IMR-90 (cell line): ENCODE measurements at regions not wholly inside any gene's neighbourhood (a gene's known extent, or its start where the extent isn't known, plus 50 kb on each side); places are given as distances from the start of the nearest gene placed in this dataset.

Source experiments
- ATAC-seq: fragments of 200-7000 bp; cut with Tn5 transposase; 2 replicates; pipeline ENCODE4 v1.9.1; 2020; ENCODE audit warnings: low read depth, mild to moderate bottlenecking, moderate library complexity
- BruUV-seq: library from RNA; stranded (reverse); fragments of 400-500 nt; replicated peaks from 2 replicates; lab custom pipeline; 2021; lab: Mats Ljungman, UMichigan
- CTCF ChIA-PET: fragments of 300-600 bp; formaldehyde crosslinking; extraction: SDS; loops from one replicate; lab custom pipeline; 2021; ENCODE audit warnings: antibody characterized with exemption; lab: Yijun Ruan, JAX
- POLR2A ChIA-PET: fragments of 300-600 bp; sonication (Branson Sonifier 250); formaldehyde crosslinking; loops from one replicate; lab custom pipeline; 2022; ENCODE audit warnings: antibody characterized with exemption; ENCODE audit not compliant: unreplicated experiment; lab: Charles Lee
- DNase-seq: peaks from one replicate; pipeline ENCODE4 v3.0.0; 2013
- H2AFZ ChIP-seq: replicated peaks from 2 replicates; pipeline ENCODE3; 2013; ENCODE audit warnings: low read length, mild to moderate bottlenecking; ENCODE audit not compliant: poor library complexity
- H2AK5ac ChIP-seq: 2 replicates; pipeline ENCODE4 v1.6.1; 2013; ENCODE audit warnings: low read depth, low read length, inconsistent platforms
- H2AK9ac ChIP-seq: replicated peaks from 2 replicates; pipeline ENCODE3; 2013; ENCODE audit warnings: mild to moderate bottlenecking, low read depth, low read length, moderate library complexity; ENCODE audit not compliant: poor library complexity
- H2BK120ac ChIP-seq: 2 replicates; pipeline ENCODE4 v1.6.1; 2013; ENCODE audit warnings: low read depth, low read length, inconsistent platforms
- H2BK15ac ChIP-seq: 3 replicates; pipeline ENCODE4 v1.6.1; 2013; ENCODE audit warnings: low read depth, low read length, inconsistent platforms
- H2BK20ac ChIP-seq: 2 replicates; pipeline ENCODE4 v1.6.1; 2013; ENCODE audit warnings: low read depth, mild to moderate bottlenecking, inconsistent platforms, low read length, moderate library complexity
- H2BK5ac ChIP-seq: 2 replicates; pipeline ENCODE4 v1.6.1; 2013; ENCODE audit warnings: mild to moderate bottlenecking, low read depth, low read length, inconsistent platforms; ENCODE audit not compliant: poor library complexity, severe bottlenecking
- H3K14ac ChIP-seq: replicated peaks from 2 replicates; pipeline ENCODE4 v1.6.1; 2013; ENCODE audit warnings: low read depth, low read length, inconsistent platforms
- H3K18ac ChIP-seq: 2 replicates; pipeline ENCODE4 v1.6.1; 2013; ENCODE audit warnings: low read depth, low read length, control low read depth
- H3K23ac ChIP-seq: 2 replicates; pipeline ENCODE4 v1.6.1; 2013; ENCODE audit warnings: low read depth, low read length, inconsistent platforms
- H3K27ac ChIP-seq: 2 replicates; pipeline ENCODE4 v1.5.1; 2013; ENCODE audit warnings: mild to moderate bottlenecking, control low read depth, low read length; ENCODE audit not compliant: insufficient read depth
- H3K27me3 ChIP-seq: 2 replicates; pipeline ENCODE4 v1.6.1; 2013; ENCODE audit warnings: low read length; ENCODE audit not compliant: control insufficient read depth, insufficient read depth
- H3K36me3 ChIP-seq: 2 replicates; pipeline ENCODE4 v1.6.1; 2013; ENCODE audit warnings: low read length, mixed read lengths; ENCODE audit not compliant: control insufficient read depth, insufficient read depth
- H3K4ac ChIP-seq: 2 replicates; pipeline ENCODE4 v1.6.1; 2013; ENCODE audit warnings: low read depth, low read length, inconsistent platforms
- H3K4me1 ChIP-seq: 2 replicates; pipeline ENCODE4 v1.6.1; 2013; ENCODE audit warnings: low read length, mixed read lengths; ENCODE audit not compliant: control insufficient read depth, insufficient read depth
- H3K4me2 ChIP-seq: 2 replicates; pipeline ENCODE4 v1.6.1; 2013; ENCODE audit warnings: low read depth, mild to moderate bottlenecking, control low read depth, low read length, moderate library complexity
- H3K4me3 ChIP-seq: 2 replicates; pipeline ENCODE4 v1.5.1; 2013; ENCODE audit warnings: low read depth, mild to moderate bottlenecking, control low read depth, low read length, moderate library complexity; ENCODE audit not compliant: insufficient read depth
- H3K56ac ChIP-seq: 2 replicates; pipeline ENCODE4 v1.6.1; 2013; ENCODE audit warnings: low read length, inconsistent platforms; ENCODE audit not compliant: insufficient read depth; ENCODE audit errors: extremely low read depth
- H3K79me1 ChIP-seq, 2 experiments: 2 replicates each; pipeline ENCODE4 v1.6.1; 2013; ENCODE audit warnings: low read length in 2 of 2, inconsistent platforms in 1 of 2, low read depth in 1 of 2
- H3K9ac ChIP-seq: 2 replicates; pipeline ENCODE4 v1.6.1; 2013; ENCODE audit warnings: low read depth, low read length, control low read depth
- H3K9me1 ChIP-seq: 2 replicates; pipeline ENCODE4 v1.6.1; 2013; ENCODE audit warnings: low read length, inconsistent platforms; ENCODE audit not compliant: insufficient read depth
- H3K9me3 ChIP-seq: 2 replicates; pipeline ENCODE4 v1.6.1; 2013; ENCODE audit warnings: low read length; ENCODE audit not compliant: control insufficient read depth, insufficient read depth
- H4K20me1 ChIP-seq: 2 replicates; pipeline ENCODE4 v1.6.1; 2013; ENCODE audit warnings: low read length, inconsistent platforms; ENCODE audit not compliant: insufficient read depth
- H4K5ac ChIP-seq: 2 replicates; pipeline ENCODE4 v1.6.1; 2013; ENCODE audit warnings: mild to moderate bottlenecking, low read depth, low read length, control low read depth
- H4K8ac ChIP-seq, 2 experiments: 2 replicates each; pipeline ENCODE4 v1.6.1; 2013; ENCODE audit warnings: low read depth in 2 of 2, low read length in 2 of 2, control low read depth in 1 of 2, inconsistent platforms in 1 of 2
- H4K91ac ChIP-seq: 2 replicates; pipeline ENCODE4 v1.6.1; 2013; ENCODE audit warnings: low read depth, low read length, inconsistent platforms; ENCODE audit not compliant: insufficient read depth
- BHLHE40 ChIP-seq: fragments of 150-350 bp; IDR thresholded peaks from 2 replicates; pipeline ENCODE4 v1.6.1; 2016; ENCODE audit warnings: mild to moderate bottlenecking, low read depth, low read length
- CEBPB ChIP-seq: IDR thresholded peaks from 2 replicates; pipeline ENCODE4 v1.6.1; 2012; ENCODE audit warnings: low read depth, low read length, improper control_type of control experiment
- CHD1 ChIP-seq: IDR thresholded peaks from 2 replicates; pipeline ENCODE4 v1.6.1; 2012; ENCODE audit warnings: low read depth, low read length, improper control_type of control experiment
- CTCF ChIP-seq: conservative IDR thresholded peaks from 2 replicates; pipeline ENCODE4 v1.5.1; 2012; ENCODE audit warnings: mild to moderate bottlenecking, low read depth, low read length, improper control_type of control experiment
- ELK1 ChIP-seq: fragments of 150-350 bp; IDR thresholded peaks from 2 replicates; pipeline ENCODE4 v1.6.1; 2016; ENCODE audit warnings: low read depth, mild to moderate bottlenecking, low read length, moderate library complexity, borderline replicate concordance
- FOS ChIP-seq: fragments of 150-350 bp; IDR thresholded peaks from 2 replicates; pipeline ENCODE4 v1.6.1; 2016; ENCODE audit warnings: low read depth, low read length
- MAFK ChIP-seq: IDR thresholded peaks from 2 replicates; pipeline ENCODE4 v1.6.1; 2012; ENCODE audit warnings: low read depth, low read length, improper control_type of control experiment
- MAZ ChIP-seq: IDR thresholded peaks from 2 replicates; pipeline ENCODE4 v1.6.1; 2012; ENCODE audit warnings: low read depth, mild to moderate bottlenecking, low read length, improper control_type of control experiment, moderate library complexity, borderline replicate concordance
- MXI1 ChIP-seq: IDR thresholded peaks from 2 replicates; pipeline ENCODE4 v1.6.1; 2012; ENCODE audit warnings: low read depth, mild to moderate bottlenecking, low read length, moderate library complexity, borderline replicate concordance
- NFE2L2 ChIP-seq: fragments of 150-350 bp; IDR thresholded peaks from 2 replicates; pipeline ENCODE4 v1.6.1; 2016; ENCODE audit warnings: low read depth, mild to moderate bottlenecking, low read length
- POLR2A ChIP-seq: IDR thresholded peaks from 2 replicates; pipeline ENCODE4 v1.6.1; 2012; ENCODE audit warnings: mild to moderate bottlenecking, low read depth, low read length
- RAD21 ChIP-seq: IDR thresholded peaks from 2 replicates; pipeline ENCODE4 v1.6.1; 2012; ENCODE audit warnings: low read length, improper control_type of control experiment
- RCOR1 ChIP-seq: IDR thresholded peaks from 2 replicates; pipeline ENCODE4 v1.6.1; 2012; ENCODE audit warnings: mild to moderate bottlenecking, low read length, improper control_type of control experiment; ENCODE audit not compliant: insufficient replicate concordance
- RFX5 ChIP-seq: IDR thresholded peaks from 2 replicates; pipeline ENCODE4 v1.8.0; 2012; ENCODE audit warnings: low read depth, mild to moderate bottlenecking, low read length, moderate library complexity
- SMC3 ChIP-seq: fragments of 150-350 bp; IDR thresholded peaks from 2 replicates; pipeline ENCODE4 v1.6.1; 2016; ENCODE audit warnings: low read depth, mild to moderate bottlenecking, antibody characterized with exemption, low read length, moderate library complexity
- USF2 ChIP-seq: fragments of 150-350 bp; IDR thresholded peaks from 2 replicates; pipeline ENCODE4 v1.6.1; 2017; ENCODE audit warnings: mild to moderate bottlenecking, antibody characterized with exemption, low read length, low read depth
- WGBS, 2 experiments: methylation state at CpG; one replicate each; pipeline versions ENCODE4 v1.1.5 to v1.1.7; 2013; ENCODE audit warnings: missing lambda C conversion rate in 2 of 2; ENCODE audit not compliant: insufficient read length in 1 of 2; ENCODE audit errors: extremely low coverage in 2 of 2; 5-methylcytosine and 5-hydroxymethylcytosine counted together
- dilution Hi-C: fragments of 300-500 bp; cut with HindIII; formaldehyde crosslinking; loops from one replicate; pipeline ENCODE4 v1.14.3; 2018; ENCODE audit warnings: low sequenced_read_pairs; ENCODE audit not compliant: unreplicated experiment
- in situ Hi-C: fragments of 300-500 bp; cut with MboI; formaldehyde crosslinking; loops from 3 replicates; pipeline ENCODE4 v1.14.3; 2019; ENCODE audit warnings: low sequenced_read_pairs, inconsistent platforms, mixed read lengths
- intact Hi-C: fragments of 100-400 bp; cut with micrococcal nuclease; formaldehyde crosslinking; loops from 2 replicates; pipeline ENCODE4 v1.10.0; 2022

- Histone ChIP-seq H3K4me1 (no peaks in the 10 kb centered on the region), H3K56ac (no peak overlapping the region), H4K8ac (no peak overlapping the region), H3K79me1 (no peaks in the 10 kb centered on the region), H3K23ac (no peak overlapping the region), H2AFZ (peak overlapping the region; percentile 69), H3K9me3 (no peaks in the 10 kb centered on the region), H4K20me1 (no peaks in the 10 kb centered on the region), H2AK9ac (no peak overlapping the region), H4K91ac (no peak overlapping the region), H2BK15ac (no peak overlapping the region; the same call in 2 of the 3 replicates), H3K9me1 (no peaks in the 10 kb centered on the region; the same call in 1 of the 2 replicates), H3K27me3 (no peaks in the 10 kb centered on the region), H3K14ac (no peak overlapping the region), H3K9ac (no peak overlapping the region), H4K5ac (no peak overlapping the region), H2BK20ac (no peak overlapping the region), H3K18ac (no peak overlapping the region), H3K4ac (no peak overlapping the region), H2BK5ac (no peak overlapping the region), H2BK120ac (no peak overlapping the region), H2AK5ac (peak overlapping the region; percentile 48; the same call in 1 of the 2 replicates), H3K36me3 (no peaks in the 10 kb centered on the region), H3K27ac (no peak overlapping the region), H3K4me2 (no peak overlapping the region), H3K4me3 (no peak overlapping the region)
- ATAC-seq (no peak), DNase-seq (no peak)
- intact Hi-C loops: no loop called here
- TF ChIP-seq BHLHE40: no peak
- TF ChIP-seq RCOR1: no peak
- TF ChIP-seq MXI1: no peak
- TF ChIP-seq POLR2A: no peak
- no peak for TF ChIP-seq ELK1
- TF ChIP-seq FOS: no peak
- TF ChIP-seq RAD21: no peak
- TF ChIP-seq RFX5: no peak
- TF ChIP-seq CEBPB: no peak
- TF ChIP-seq MAFK: no peak
- no peak for TF ChIP-seq USF2
- TF ChIP-seq SMC3: no peak
- no peak for TF ChIP-seq NFE2L2
- no peak for TF ChIP-seq CHD1
- no peak for TF ChIP-seq CTCF
- TF ChIP-seq MAZ: no peak
- dilution Hi-C loops: no loop called here
- ChIA-PET CTCF (no interaction called here), POLR2A (no interaction called here)
- BruUV-seq: no TSS peak
- WGBS, 2 experiments: 100% methylated on average over 1 of the region's 2 CpGs; no CpG with 5 or more reads in 1 of the 2 experiments
- in situ Hi-C loops: no loop called here
Measured at GRCh38 chr21:28669321-28669720, 323.4 kb downstream of the LTN1 start.
